ENCODE measurements at regions not wholly inside any gene's neighbourhood (a gene's known extent, or its start where the extent isn't known, plus 50 kb on each side); places are given as distances from the start of the nearest gene placed in this dataset.

GRCh38 chr15:38197553-38197952 is 55.1 kb upstream of the SPRED1 start:
- no peak overlapping the region for H3K4me3 ChIP-seq (ENCODE audit: control insufficient read depth, low read depth, low read length)
- no peak for DNase-seq (ENCODE audit: low read depth)
- TF ChIP-seq CTCF (conservative IDR thresholded peaks at IDR 0.05; ENCODE audit: control insufficient read depth, insufficient read depth, low read depth, low read length): no peak

GRCh38 chr15:38201714-38202113 is 50.9 kb upstream of the SPRED1 start:
- TF ChIP-seq CTCF (conservative IDR thresholded peaks at IDR 0.05; ENCODE audit: control insufficient read depth, insufficient read depth, low read depth, low read length): no peak
- no peak for DNase-seq (ENCODE audit: low read depth)
- no peak overlapping the region for H3K4me3 ChIP-seq (ENCODE audit: control insufficient read depth, low read depth, low read length)

GRCh38 chr15:38202361-38202760 is 50.3 kb upstream of the SPRED1 start:
- TF ChIP-seq CTCF (conservative IDR thresholded peaks at IDR 0.05; ENCODE audit: control insufficient read depth, insufficient read depth, low read depth, low read length): no peak
- DNase-seq (ENCODE audit: low read depth): peak; percentile 70
- H3K4me3 ChIP-seq (ENCODE audit: control insufficient read depth, low read depth, low read length): no peak overlapping the region
